B cell (primary cell): ENCODE measurements at regions not wholly inside any gene's neighbourhood (a gene's known extent, or its start where the extent isn't known, plus 50 kb on each side); places are given as distances from the start of the nearest gene placed in this dataset.
A peak's percentile ranks its signal among the peaks of the same experiment; 100 is the strongest.
"Not testable (repeated sequence)": the region's sequence is repeated elsewhere in the genome, so short reads cannot be mapped to it uniquely, and the experiment has no call there.

Source experiments
- ATAC-seq: fragments of 200-7000 bp; cut with Tn5 transposase; one replicate; pipeline ENCODE4 v1.10.0; 2021; ENCODE audit warnings: low read depth, mild to moderate bottlenecking, moderate number of reproducible peaks, moderate library complexity
- CTCF ChIA-PET: fragments of 350-600 bp; sonication (Branson Sonifier 250); formaldehyde crosslinking; loops from one replicate; lab custom pipeline; 2021; ENCODE audit warnings: antibody characterized with exemption, inconsistent platforms; lab: Charles Lee
- POLR2A ChIA-PET: fragments of 350-600 bp; sonication (Branson Sonifier 250); formaldehyde crosslinking; loops from one replicate; lab custom pipeline; 2021; ENCODE audit warnings: antibody characterized with exemption; lab: Charles Lee
- DNase-seq: peaks from one replicate; pipeline ENCODE4 v3.0.0; 2013
- H2AFZ ChIP-seq: 2 replicates; pipeline ENCODE4 v1.6.1; 2012; ENCODE audit warnings: mild to moderate bottlenecking, low read depth, low read length; ENCODE audit not compliant: insufficient read depth, poor library complexity, severe bottlenecking
- H3K27ac ChIP-seq, 2 donors: 1 replicate in 1 of 2; 2 replicates in 1 of 2; pipeline ENCODE4 v1.5.1; 2012 to 2013; ENCODE audit warnings: low read length in 2 of 2, mild to moderate bottlenecking in 2 of 2, moderate library complexity in 1 of 2
- H3K27me3 ChIP-seq, 4 experiments: fragments of 200-600 bp in 1 of 4; sonication (generic) in 1 of 4; replicated peaks in 1 of 4; 1 replicate in 2 of 4; 2 replicates in 2 of 4; pipeline versions ENCODE4 v1.6.1 to v1.7.0; 2013 to 2016; ENCODE audit warnings: low read length in 3 of 4, mild to moderate bottlenecking in 2 of 4, mixed read lengths in 1 of 4, moderate library complexity in 1 of 4; ENCODE audit not compliant: insufficient read depth in 4 of 4, control insufficient read depth in 3 of 4; ENCODE audit errors: control extremely low read depth in 1 of 4
- H3K36me3 ChIP-seq, 2 experiments: replicated peaks in 1 of 2; 1 replicate in 1 of 2; 2 replicates in 1 of 2; pipeline versions ENCODE4 v1.6.1 to v1.7.1; 2013; ENCODE audit warnings: low read length in 1 of 2; ENCODE audit not compliant: insufficient read depth in 2 of 2, control insufficient read depth in 1 of 2; ENCODE audit errors: control extremely low read depth in 1 of 2, extremely low read depth in 1 of 2
- H3K4me1 ChIP-seq, 2 donors: fragments of 200-600 bp in 1 of 2; sonication (generic) in 1 of 2; 1 replicate in 1 of 2; 2 replicates in 1 of 2; pipeline versions ENCODE4 v1.5.1 to v1.6.1; 2013 to 2017; ENCODE audit warnings: low read length in 2 of 2; ENCODE audit not compliant: control insufficient read depth in 2 of 2, insufficient read depth in 2 of 2
- H3K4me2 ChIP-seq: replicated peaks from 2 replicates; pipeline ENCODE3; 2012; ENCODE audit warnings: mild to moderate bottlenecking, low read depth, low read length; ENCODE audit not compliant: poor library complexity, severe bottlenecking
- H3K4me3 ChIP-seq, 5 experiments: fragments of 200-600 bp in 1 of 5; sonication (generic) in 1 of 5; 1 replicate in 3 of 5; 2 replicates in 2 of 5; pipeline versions ENCODE4 v1.5.1 to v1.7.0; 2011 to 2016; ENCODE audit warnings: low read length in 4 of 5, mild to moderate bottlenecking in 4 of 5, low read depth in 2 of 5, control low read depth in 1 of 5, moderate library complexity in 1 of 5; ENCODE audit not compliant: insufficient read depth in 1 of 5; ENCODE audit errors: control extremely low read depth in 1 of 5, extremely low read depth in 1 of 5
- H3K79me2 ChIP-seq: fragments of 200-600 bp; sonication (generic); one replicate; pipeline ENCODE4 v1.6.0; 2016; ENCODE audit warnings: low read length; ENCODE audit not compliant: control insufficient read depth, insufficient read depth
- H3K9ac ChIP-seq: fragments of 200-600 bp; sonication (generic); 2 replicates; pipeline ENCODE4 v1.6.1; 2017; ENCODE audit warnings: mild to moderate bottlenecking, low read length, moderate library complexity
- H3K9me3 ChIP-seq, 3 donors: one replicate each; pipeline versions ENCODE4 v1.6.1 to v1.7.1; 2013; ENCODE audit warnings: low read length in 2 of 3; ENCODE audit not compliant: control insufficient read depth in 2 of 3, insufficient read depth in 1 of 3; ENCODE audit errors: control extremely low read depth in 1 of 3
- H4K20me1 ChIP-seq: 2 replicates; pipeline ENCODE4 v1.6.0; 2012; ENCODE audit warnings: mild to moderate bottlenecking, low read length; ENCODE audit not compliant: insufficient read depth, control insufficient read depth, poor library complexity, severe bottlenecking
- H3K27ac Mint-ChIP-seq: one replicate; pipeline ENCODE4 v1.8.0; 2021; ENCODE audit warnings: mixed read lengths
- H3K27me3 Mint-ChIP-seq: one replicate; pipeline ENCODE4 v1.8.0; 2021; ENCODE audit warnings: mixed read lengths
- H3K4me1 Mint-ChIP-seq: one replicate; pipeline ENCODE4 v1.8.0; 2021; ENCODE audit warnings: mixed read lengths
- H3K4me3 Mint-ChIP-seq: one replicate; pipeline ENCODE4 v1.8.0; 2021; ENCODE audit warnings: mixed read lengths
- H3K9me3 Mint-ChIP-seq: one replicate; pipeline ENCODE4 v1.8.0; 2022; ENCODE audit warnings: mixed read lengths; ENCODE audit not compliant: insufficient read depth
- CTCF ChIP-seq: fragments of 200-600 bp; IDR thresholded peaks from one replicate; pipeline ENCODE4 v1.8.0; 2022; ENCODE audit warnings: antibody characterized with exemption, mild to moderate bottlenecking
- EZH2 ChIP-seq: IDR thresholded peaks from 2 replicates; pipeline ENCODE4 v1.6.1; 2012; ENCODE audit warnings: borderline replicate concordance, low read depth, mild to moderate bottlenecking, moderate library complexity, low read length; ENCODE audit not compliant: insufficient read depth, poor library complexity, severe bottlenecking
- WGBS: methylation state at CpG from one replicate; pipeline ENCODE4 v1.1.5; 2013; ENCODE audit warnings: missing lambda C conversion rate; ENCODE audit not compliant: insufficient coverage; 5-methylcytosine and 5-hydroxymethylcytosine counted together
- intact Hi-C: fragments of 100-400 bp; cut with micrococcal nuclease; formaldehyde crosslinking; loops from one replicate; pipeline ENCODE4 v1.10.0; 2022

GRCh38 chr12:65728848-65729793 is 95.2 kb upstream of the HMGA2 start:
- no peak overlapping the region for H3K4me3 ChIP-seq
- 5% methylated on average over 57 of the region's 66 CpGs for WGBS
- H3K9ac ChIP-seq: no peak overlapping the region
- Mint-ChIP-seq H3K4me1 (no peaks in the 10 kb centered on the region), H3K27ac (no peak overlapping the region), H3K9me3 (no peaks in the 10 kb centered on the region), H3K4me3 (no peak overlapping the region), H3K27me3 (peaks cover 50% of the 10 kb centered on the region)
- no peak overlapping the region for H3K27ac ChIP-seq
- H3K36me3 ChIP-seq: no peaks in the 10 kb centered on the region
- ATAC-seq: no peak
- H3K9me3 ChIP-seq: peaks cover 0 to 7% (median 0%) of the 10 kb centered on the region in 3 donors
- H4K20me1 ChIP-seq: no peaks in the 10 kb centered on the region
- no peak overlapping the region for H3K4me2 ChIP-seq
- POLR2A ChIA-PET: no interaction called here
- no peaks in the 10 kb centered on the region for H3K4me1 ChIP-seq
- H3K79me2 ChIP-seq: no peaks in the 10 kb centered on the region
- H2AFZ ChIP-seq: peak overlapping the region; percentile 2
- intact Hi-C loops: no loop called here
- no peak for DNase-seq
- CTCF ChIA-PET: no interaction called here
- TF ChIP-seq CTCF (no peak), EZH2 (peak; percentile 28)
- H3K27me3 ChIP-seq: peaks cover 0 to 22% (median 13%) of the 10 kb centered on the region in 4 experiments

GRCh38 chr12:65731771-65732170 is 92.5 kb upstream of the HMGA2 start:
- peaks cover 0 to 7% (median 2%) of the 10 kb centered on the region in 3 donors for H3K9me3 ChIP-seq
- intact Hi-C loops: no loop called here
- no peaks in the 10 kb centered on the region for H3K36me3 ChIP-seq
- Mint-ChIP-seq H3K27ac (no peak overlapping the region), H3K4me1 (no peaks in the 10 kb centered on the region), H3K27me3 (peaks cover 56% of the 10 kb centered on the region), H3K9me3 (peaks cover 1% of the 10 kb centered on the region), H3K4me3 (no peak overlapping the region)
- no peak for TF ChIP-seq CTCF
- no peak for TF ChIP-seq EZH2
- H4K20me1 ChIP-seq: no peaks in the 10 kb centered on the region
- H3K4me1 ChIP-seq: no peaks in the 10 kb centered on the region
- H3K4me2 ChIP-seq: no peak overlapping the region
- WGBS: 97% methylated on average over 4 of the region's 4 CpGs
- no peak for DNase-seq
- H3K27me3 ChIP-seq: peaks cover 0 to 18% (median 13%) of the 10 kb centered on the region in 4 experiments
- H3K9ac ChIP-seq: no peak overlapping the region
- ChIA-PET POLR2A (no interaction called here), CTCF (no interaction called here)
- no peak overlapping the region for H2AFZ ChIP-seq
- ATAC-seq: no peak
- no peaks in the 10 kb centered on the region for H3K79me2 ChIP-seq
- no peak overlapping the region for H3K4me3 ChIP-seq
- H3K27ac ChIP-seq: no peak overlapping the region

GRCh38 chr12:65733643-65734042 is 90.6 kb upstream of the HMGA2 start:
- H2AFZ ChIP-seq, H4K20me1 ChIP-seq, H3K9me3 Mint-ChIP-seq, H3K4me1 Mint-ChIP-seq, H3K9ac ChIP-seq, H3K36me3 ChIP-seq, H3K4me2 ChIP-seq, intact Hi-C loops, H3K4me3 Mint-ChIP-seq, POLR2A ChIA-PET, H3K27ac ChIP-seq, H3K27ac Mint-ChIP-seq, H3K4me1 ChIP-seq, ATAC-seq, H3K9me3 ChIP-seq, H3K4me3 ChIP-seq, H3K79me2 ChIP-seq, CTCF ChIA-PET, DNase-seq: not testable (repeated sequence)
- peaks cover 0 to 15% (median 11%) of the 10 kb centered on the region in 4 experiments for H3K27me3 ChIP-seq
- peaks cover 47% of the 10 kb centered on the region for H3K27me3 Mint-ChIP-seq
- 27% methylated on average over 1 of the region's 2 CpGs for WGBS
